ENCODE measurements at regions not wholly inside any gene's neighbourhood (a gene's known extent, or its start where the extent isn't known, plus 50 kb on each side); places are given as distances from the start of the nearest gene placed in this dataset.

GRCh38 chr5:124280079-124280478 lies 466.4 kb downstream of the ZNF608 start:
- Histone ChIP-seq H4K20me1 (ENCODE audit: control insufficient read depth, insufficient read depth, low read length, poor library complexity, severe bottlenecking) (no peaks in the 10 kb centered on the region), H3K4me3 (ENCODE audit: control extremely low read depth in 1 of 5, extremely low read depth in 1 of 5, insufficient read depth in 1 of 5, low read depth in 2 of 5, low read length in 4 of 5) (no peak overlapping the region), H3K4me1 (ENCODE audit: control insufficient read depth in 2 of 2, insufficient read depth in 2 of 2, low read length in 2 of 2) (no peaks in the 10 kb centered on the region), H2AFZ (ENCODE audit: insufficient read depth, low read depth, low read length, poor library complexity, severe bottlenecking) (no peak overlapping the region), H3K4me2 (replicated peaks; ENCODE audit: low read depth, low read length, poor library complexity, severe bottlenecking) (no peak overlapping the region), H3K9ac (ENCODE audit: low read length) (no peak overlapping the region), H3K27me3 (replicated peaks in 1 of 4; ENCODE audit: control extremely low read depth in 1 of 4, control insufficient read depth in 3 of 4, insufficient read depth in 4 of 4, low read length in 3 of 4) (no peaks in the 10 kb centered on the region), H3K9me3 (ENCODE audit: control extremely low read depth in 1 of 3, control insufficient read depth in 2 of 3, insufficient read depth in 1 of 3, low read length in 2 of 3) (no peaks in the 10 kb centered on the region), H3K79me2 (ENCODE audit: control insufficient read depth, insufficient read depth, low read length) (no peaks in the 10 kb centered on the region), H3K27ac (ENCODE audit: low read length in 2 of 2) (no peak overlapping the region), H3K36me3 (replicated peaks in 1 of 2; ENCODE audit: control extremely low read depth in 1 of 2, control insufficient read depth in 1 of 2, extremely low read depth in 1 of 2, insufficient read depth in 2 of 2, low read length in 1 of 2) (no peaks in the 10 kb centered on the region)
- Mint-ChIP-seq H3K27ac (no peak overlapping the region), H3K9me3 (ENCODE audit: insufficient read depth) (no peaks in the 10 kb centered on the region), H3K4me3 (no peak overlapping the region), H3K27me3 (no peaks in the 10 kb centered on the region), H3K4me1 (no peaks in the 10 kb centered on the region)
- no peak for ATAC-seq (ENCODE audit: low read depth)
- TF ChIP-seq EZH2 (IDR thresholded peaks at IDR 0.05; ENCODE audit: borderline replicate concordance, insufficient read depth, low read depth, low read length, poor library complexity, severe bottlenecking) (no peak), CTCF (IDR thresholded peaks at IDR 0.05) (no peak)
- CTCF ChIA-PET: no interaction called here
- POLR2A ChIA-PET: no interaction called here
- intact Hi-C loops (cut with micrococcal nuclease): no loop called here
- no peak for DNase-seq
- 100% methylated on average over 1 of the region's 4 CpGs for WGBS (ENCODE audit: insufficient coverage)

- Histone ChIP-seq H3K36me3 (replicated peaks in 1 of 2; ENCODE audit: control extremely low read depth in 1 of 2, control insufficient read depth in 1 of 2, extremely low read depth in 1 of 2, insufficient read depth in 2 of 2, low read length in 1 of 2) (no peaks in the 10 kb centered on the region), H3K4me3 (ENCODE audit: control extremely low read depth in 1 of 5, extremely low read depth in 1 of 5, insufficient read depth in 1 of 5, low read depth in 2 of 5, low read length in 4 of 5) (no peak overlapping the region), H4K20me1 (ENCODE audit: control insufficient read depth, insufficient read depth, low read length, poor library complexity, severe bottlenecking) (no peaks in the 10 kb centered on the region), H3K79me2 (ENCODE audit: control insufficient read depth, insufficient read depth, low read length) (no peaks in the 10 kb centered on the region), H3K4me2 (replicated peaks; ENCODE audit: low read depth, low read length, poor library complexity, severe bottlenecking) (no peak overlapping the region), H3K4me1 (ENCODE audit: control insufficient read depth in 2 of 2, insufficient read depth in 2 of 2, low read length in 2 of 2) (no peaks in the 10 kb centered on the region), H2AFZ (ENCODE audit: insufficient read depth, low read depth, low read length, poor library complexity, severe bottlenecking) (no peak overlapping the region), H3K9me3 (ENCODE audit: control extremely low read depth in 1 of 3, control insufficient read depth in 2 of 3, insufficient read depth in 1 of 3, low read length in 2 of 3) (no peaks in the 10 kb centered on the region), H3K27me3 (replicated peaks in 1 of 4; ENCODE audit: control extremely low read depth in 1 of 4, control insufficient read depth in 3 of 4, insufficient read depth in 4 of 4, low read length in 3 of 4) (no peaks in the 10 kb centered on the region), H3K9ac (ENCODE audit: low read length) (no peak overlapping the region), H3K27ac (ENCODE audit: low read length in 2 of 2) (no peak overlapping the region)
- H3K4me3 Mint-ChIP-seq: no peak overlapping the region
- no peak for DNase-seq
- no peak for TF ChIP-seq CTCF (IDR thresholded peaks at IDR 0.05)
- TF ChIP-seq EZH2 (IDR thresholded peaks at IDR 0.05; ENCODE audit: borderline replicate concordance, insufficient read depth, low read depth, low read length, poor library complexity, severe bottlenecking): no peak
- no CpG with 5 or more reads among the region's 3 CpGs for WGBS (ENCODE audit: insufficient coverage)
- H3K4me1 Mint-ChIP-seq: no peaks in the 10 kb centered on the region
- no peaks in the 10 kb centered on the region for H3K27me3 Mint-ChIP-seq
- ChIA-PET CTCF (no interaction called here), POLR2A (no interaction called here)
- H3K27ac Mint-ChIP-seq: no peak overlapping the region
- no peak for ATAC-seq (ENCODE audit: low read depth)
- H3K9me3 Mint-ChIP-seq (ENCODE audit: insufficient read depth): no peaks in the 10 kb centered on the region
- intact Hi-C loops (cut with micrococcal nuclease): no loop called here
Measured at GRCh38 chr5:124279146-124279876, 467.1 kb downstream of the ZNF608 start.
